Neural cell (in vitro differentiated cells): ENCODE measurements at regions not wholly inside any gene's neighbourhood (a gene's known extent, or its start where the extent isn't known, plus 50 kb on each side); places are given as distances from the start of the nearest gene placed in this dataset.

Experiments used
- H2AFZ ChIP-seq: fragments of 200-600, 300-800 bp; sonication (generic), shearing (Covaris generic); 2 replicates; pipeline ENCODE4 v1.6.0; 2014; ENCODE audit warnings: low read depth, mild to moderate bottlenecking, antibody characterized with exemption, low read length, moderate library complexity
- H3F3A ChIP-seq: fragments of 200-600 bp; shearing (Covaris generic); 2 replicates; pipeline ENCODE4 v1.6.1; 2016; ENCODE audit warnings: mild to moderate bottlenecking, moderate library complexity, mixed read lengths, antibody characterized with exemption, low read length; ENCODE audit not compliant: insufficient read depth, poor library complexity, severe bottlenecking
- H3K27ac ChIP-seq: fragments of 200-600, 300-800 bp; sonication (generic), shearing (Covaris generic); 2 replicates; pipeline ENCODE4 v1.5.1; 2014; ENCODE audit warnings: mild to moderate bottlenecking, low read length, moderate library complexity
- H3K27me3 ChIP-seq: fragments of 300-800, 200-600 bp; sonication (generic), shearing (Covaris generic); 2 replicates; pipeline ENCODE4 v1.6.0; 2014; ENCODE audit warnings: mild to moderate bottlenecking, low read depth, low read length, moderate library complexity; ENCODE audit not compliant: insufficient read depth
- H3K36me3 ChIP-seq: fragments of 300-800, 200-600 bp; sonication (generic), shearing (Covaris generic); 2 replicates; pipeline ENCODE4 v1.5.1; 2014; ENCODE audit warnings: mild to moderate bottlenecking, antibody characterized with exemption, low read length, moderate library complexity; ENCODE audit not compliant: insufficient read depth
- H3K4me2 ChIP-seq: fragments of 300-800, 200-600 bp; sonication (generic), shearing (Covaris generic); 2 replicates; pipeline ENCODE4 v1.6.0; 2014; ENCODE audit warnings: mild to moderate bottlenecking, low read length
- H3K4me3 ChIP-seq: fragments of 300-800, 200-600 bp; sonication (generic), shearing (Covaris generic); 2 replicates; pipeline ENCODE4 v1.5.1; 2014; ENCODE audit warnings: mild to moderate bottlenecking, low read length, moderate library complexity
- H3K79me2 ChIP-seq: fragments of 200-600 bp; shearing (Covaris generic); replicated peaks from 2 replicates; pipeline ENCODE4 v1.6.0; 2014; ENCODE audit warnings: mild to moderate bottlenecking, low read length, moderate library complexity; ENCODE audit not compliant: insufficient read depth
- H3K9ac ChIP-seq: fragments of 300-800, 200-600 bp; sonication (generic), shearing (Covaris generic); 2 replicates; pipeline ENCODE4 v1.6.1; 2016; ENCODE audit warnings: mild to moderate bottlenecking, low read length, mixed read lengths
- H3K9me2 ChIP-seq: fragments of 200-600 bp; shearing (Covaris generic); 2 replicates; pipeline ENCODE4 v1.6.1; 2016; ENCODE audit warnings: mild to moderate bottlenecking, low read length, mixed read lengths; ENCODE audit not compliant: insufficient read depth
- H3K9me3 ChIP-seq: fragments of 200-600, 300-800 bp; sonication (generic), shearing (Covaris generic); 2 replicates; pipeline ENCODE4 v1.6.1; 2016; ENCODE audit warnings: mild to moderate bottlenecking, mixed run types, low read length, moderate library complexity, mixed read lengths
- H4K20me1 ChIP-seq: fragments of 200-600 bp; shearing (Covaris generic); 2 replicates; pipeline ENCODE4 v1.6.1; 2016; ENCODE audit warnings: mild to moderate bottlenecking, mixed run types; ENCODE audit not compliant: insufficient read depth
- EP300 ChIP-seq: fragments of 450-650 bp; conservative IDR thresholded peaks from 2 replicates; pipeline ENCODE4 v1.6.1; 2014; ENCODE audit warnings: antibody characterized with exemption, mild to moderate bottlenecking, moderate library complexity; ENCODE audit not compliant: poor library complexity, severe bottlenecking
- EZH2 ChIP-seq: fragments of 200-600, 300-800 bp; shearing (Covaris generic), sonication (generic); IDR thresholded peaks from 2 replicates; pipeline ENCODE4 v1.6.1; 2014; ENCODE audit warnings: antibody characterized with exemption, low read length, borderline replicate concordance, mild to moderate bottlenecking; ENCODE audit not compliant: insufficient read depth, poor library complexity, severe bottlenecking
- MXI1 ChIP-seq: fragments of 450-650 bp; conservative IDR thresholded peaks from 2 replicates; pipeline ENCODE4 v1.6.1; 2014; ENCODE audit warnings: antibody characterized with exemption, mild to moderate bottlenecking; ENCODE audit not compliant: poor library complexity, severe bottlenecking
- POLR2AphosphoS5 ChIP-seq: IDR thresholded peaks from 2 replicates; pipeline ENCODE4 v1.6.1; 2012
- RAD21 ChIP-seq: fragments of 450-650 bp; conservative IDR thresholded peaks from 2 replicates; pipeline ENCODE4 v1.6.1; 2014; ENCODE audit warnings: antibody characterized with exemption, mild to moderate bottlenecking, moderate library complexity
- REST ChIP-seq: IDR thresholded peaks from 2 replicates; pipeline ENCODE4 v1.6.1; 2012; ENCODE audit warnings: borderline replicate concordance
- SMC3 ChIP-seq: fragments of 450-650 bp; conservative IDR thresholded peaks from 2 replicates; pipeline ENCODE4 v1.6.1; 2014; ENCODE audit warnings: antibody characterized with exemption, mild to moderate bottlenecking, moderate library complexity; ENCODE audit not compliant: poor library complexity
- TAF1 ChIP-seq: IDR thresholded peaks from 2 replicates; pipeline ENCODE4 v1.6.1; 2012; ENCODE audit warnings: low read depth
- TF ChIP-seq, protein P1 (sequence below): fragments of 450-650 bp; IDR thresholded peaks from 2 replicates; pipeline ENCODE4 v1.5.1; 2014; ENCODE audit warnings: antibody characterized with exemption, mild to moderate bottlenecking, moderate library complexity; ENCODE audit not compliant: poor library complexity, severe bottlenecking

GRCh38 chr20:60214901-60215815 lies 256.9 kb downstream of the CDH26 start:
- Histone ChIP-seq H3K27me3 (no peaks in the 10 kb centered on the region), H3K9me2 (no peaks in the 10 kb centered on the region), H3K4me2 (no peak overlapping the region), H3K9me3 (no peaks in the 10 kb centered on the region), H3K27ac (no peak overlapping the region), H3K79me2 (no peaks in the 10 kb centered on the region), H2AFZ (no peak overlapping the region), H3K36me3 (no peaks in the 10 kb centered on the region), H3K4me3 (no peak overlapping the region), H3F3A (no peaks in the 10 kb centered on the region), H3K9ac (no peak overlapping the region), H4K20me1 (no peaks in the 10 kb centered on the region)
- TF ChIP-seq EP300 (no peak), TAF1 (no peak), RAD21 (peak; percentile 14), REST (no peak), POLR2AphosphoS5 (no peak)
- TF ChIP-seq, protein P1, sequence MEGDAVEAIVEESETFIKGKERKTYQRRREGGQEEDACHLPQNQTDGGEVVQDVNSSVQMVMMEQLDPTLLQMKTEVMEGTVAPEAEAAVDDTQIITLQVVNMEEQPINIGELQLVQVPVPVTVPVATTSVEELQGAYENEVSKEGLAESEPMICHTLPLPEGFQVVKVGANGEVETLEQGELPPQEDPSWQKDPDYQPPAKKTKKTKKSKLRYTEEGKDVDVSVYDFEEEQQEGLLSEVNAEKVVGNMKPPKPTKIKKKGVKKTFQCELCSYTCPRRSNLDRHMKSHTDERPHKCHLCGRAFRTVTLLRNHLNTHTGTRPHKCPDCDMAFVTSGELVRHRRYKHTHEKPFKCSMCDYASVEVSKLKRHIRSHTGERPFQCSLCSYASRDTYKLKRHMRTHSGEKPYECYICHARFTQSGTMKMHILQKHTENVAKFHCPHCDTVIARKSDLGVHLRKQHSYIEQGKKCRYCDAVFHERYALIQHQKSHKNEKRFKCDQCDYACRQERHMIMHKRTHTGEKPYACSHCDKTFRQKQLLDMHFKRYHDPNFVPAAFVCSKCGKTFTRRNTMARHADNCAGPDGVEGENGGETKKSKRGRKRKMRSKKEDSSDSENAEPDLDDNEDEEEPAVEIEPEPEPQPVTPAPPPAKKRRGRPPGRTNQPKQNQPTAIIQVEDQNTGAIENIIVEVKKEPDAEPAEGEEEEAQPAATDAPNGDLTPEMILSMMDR: peak; percentile 30

GRCh38 chr20:60215816-60216730 lies 257.9 kb downstream of the CDH26 start:
- H3K27ac ChIP-seq: no peak overlapping the region

More at GRCh38 chr20:60215816-60216730, 257.9 kb downstream of the CDH26 start:
- Histone ChIP-seq H3K4me2 (no peak overlapping the region), H3K36me3 (no peaks in the 10 kb centered on the region), H2AFZ (no peak overlapping the region), H3K79me2 (no peaks in the 10 kb centered on the region), H3K9ac (no peak overlapping the region), H3K4me3 (no peak overlapping the region), H3K9me3 (no peaks in the 10 kb centered on the region), H4K20me1 (no peaks in the 10 kb centered on the region), H3F3A (no peaks in the 10 kb centered on the region), H3K27me3 (no peaks in the 10 kb centered on the region), H3K9me2 (no peaks in the 10 kb centered on the region)
- TF ChIP-seq RAD21 (no peak), EP300 (no peak), SMC3 (no peak), MXI1 (no peak), TAF1 (no peak), EZH2 (no peak), REST (no peak), POLR2AphosphoS5 (no peak)
- TF ChIP-seq, protein P1: no peak
